Caco-2 (cell line): ENCODE measurements at regions not wholly inside any gene's neighbourhood (a gene's known extent, or its start where the extent isn't known, plus 50 kb on each side); places are given as distances from the start of the nearest gene placed in this dataset.

Experiments used
- BruUV-seq: library from RNA; stranded (reverse); fragments of 400-500 nt; replicated peaks from 2 replicates; lab custom pipeline; 2021; lab: Mats Ljungman, UMichigan
- CTCF ChIA-PET: fragments of 300-600 bp; sonication (Branson Sonifier 250); formaldehyde crosslinking; loops from one replicate; lab custom pipeline; 2022; ENCODE audit warnings: antibody characterized with exemption; lab: Charles Lee
- POLR2A ChIA-PET: fragments of 300-600 bp; sonication (Branson Sonifier 250); formaldehyde crosslinking; loops from one replicate; lab custom pipeline; 2022; ENCODE audit warnings: antibody characterized with exemption; lab: Charles Lee
- DNase-seq, 2 experiments: peaks; one replicate each; pipeline versions ENCODE4 v3.0.0 to v3.0.0-alpha.2; 2020 to 2022
- H3K27me3 ChIP-seq: replicated peaks from 2 replicates; pipeline ENCODE4 v1.6.0; 2011; ENCODE audit warnings: low read length; ENCODE audit not compliant: control insufficient read depth, insufficient read depth
- H3K36me3 ChIP-seq: 2 replicates; pipeline ENCODE4 v1.5.1; 2011; ENCODE audit warnings: low read length; ENCODE audit not compliant: control insufficient read depth, insufficient read depth
- H3K4me1 ChIP-seq: fragments of 250-450 bp; sonication (Bioruptor Pico); 2 replicates; pipeline ENCODE4 v1.5.1; 2020; ENCODE audit warnings: mild to moderate bottlenecking
- H3K4me3 ChIP-seq: 2 replicates; pipeline ENCODE4 v1.5.1; 2011; ENCODE audit warnings: low read depth, mild to moderate bottlenecking, control low read depth, low read length
- H3K9me3 ChIP-seq: fragments of 250-450 bp; sonication (Bioruptor Pico); 2 replicates; pipeline ENCODE4 v1.5.1; 2020; ENCODE audit warnings: mild to moderate bottlenecking, moderate library complexity
- H3K27ac Mint-ChIP-seq: one replicate; pipeline ENCODE4 v1.8.0; 2022; ENCODE audit warnings: mixed read lengths; ENCODE audit not compliant: unreplicated experiment
- H3K27me3 Mint-ChIP-seq: one replicate; pipeline ENCODE4 v1.8.0; 2022; ENCODE audit warnings: mixed read lengths; ENCODE audit not compliant: insufficient read depth, unreplicated experiment
- H3K36me3 Mint-ChIP-seq: one replicate; pipeline ENCODE4 v1.8.0; 2022; ENCODE audit warnings: mild to moderate bottlenecking, mixed read lengths; ENCODE audit not compliant: insufficient read depth, unreplicated experiment
- H3K4me1 Mint-ChIP-seq: one replicate; pipeline ENCODE4 v1.8.0; 2022; ENCODE audit warnings: low read depth, mixed read lengths; ENCODE audit not compliant: unreplicated experiment
- H3K4me3 Mint-ChIP-seq: one replicate; pipeline ENCODE4 v1.8.0; 2022; ENCODE audit warnings: mild to moderate bottlenecking, moderate library complexity, mixed read lengths; ENCODE audit not compliant: unreplicated experiment
- H3K9me3 Mint-ChIP-seq: one replicate; pipeline ENCODE4 v1.8.0; 2022; ENCODE audit warnings: mixed read lengths; ENCODE audit not compliant: unreplicated experiment
- CTCF ChIP-seq, 2 experiments: fragments of 200-600 bp in 1 of 2; IDR thresholded peaks; 1 replicate in 1 of 2; 2 replicates in 1 of 2; pipeline versions ENCODE4 v1.5.1 to v1.8.0; 2011 to 2022; ENCODE audit warnings: antibody characterized with exemption in 1 of 2, control low read depth in 1 of 2, inconsistent platforms in 1 of 2, low read depth in 1 of 2, low read length in 1 of 2, mild to moderate bottlenecking in 1 of 2, moderate library complexity in 1 of 2; ENCODE audit not compliant: insufficient read depth in 1 of 2, severe bottlenecking in 1 of 2, unreplicated experiment in 1 of 2
- intact Hi-C: fragments of 100-400 bp; cut with micrococcal nuclease; formaldehyde crosslinking; loops from one replicate; pipeline ENCODE4 v1.10.0; 2022; ENCODE audit not compliant: unreplicated experiment

- peak overlapping the region; percentile 89 for H3K27ac Mint-ChIP-seq
- peaks cover 43% of the 10 kb centered on the region for H3K4me1 Mint-ChIP-seq
- peaks cover 12% of the 10 kb centered on the region for H3K36me3 Mint-ChIP-seq
- intact Hi-C loops: loop anchor here (5.0 kb wide), 5 partner anchors 128 to 1237 kb away; partner anchors contain the start of gene SOX4
- Histone ChIP-seq H3K9me3 (no peaks in the 10 kb centered on the region; the same call in 1 of the 2 replicates), H3K27me3 (no peaks in the 10 kb centered on the region), H3K4me1 (peaks cover 32% of the 10 kb centered on the region), H3K4me3 (no peak overlapping the region), H3K36me3 (no peaks in the 10 kb centered on the region)
- CTCF ChIA-PET: no interaction called here
- TF ChIP-seq CTCF (IDR thresholded peaks at IDR 0.05; ENCODE audit: insufficient read depth in 1 of 2, low read depth in 1 of 2, low read length in 1 of 2, severe bottlenecking in 1 of 2, unreplicated experiment in 1 of 2): no peak
- peaks cover 9% of the 10 kb centered on the region for H3K9me3 Mint-ChIP-seq
- H3K4me3 Mint-ChIP-seq: peak overlapping the region; percentile 70
- DNase-seq: no peak
- POLR2A ChIA-PET: no interaction called here
- BruUV-seq: no TSS peak
- H3K27me3 Mint-ChIP-seq: no peaks in the 10 kb centered on the region
Measured at GRCh38 chr6:22829070-22829469, 259.7 kb downstream of the HDGFL1 start.

- Histone ChIP-seq H3K4me1 (peaks cover 32% of the 10 kb centered on the region), H3K27me3 (no peaks in the 10 kb centered on the region), H3K4me3 (no peak overlapping the region), H3K9me3 (no peaks in the 10 kb centered on the region; the same call in 1 of the 2 replicates), H3K36me3 (no peaks in the 10 kb centered on the region)
- Mint-ChIP-seq H3K27ac (no peak overlapping the region), H3K4me3 (no peak overlapping the region), H3K36me3 (peaks cover 23% of the 10 kb centered on the region), H3K4me1 (peaks cover 43% of the 10 kb centered on the region), H3K9me3 (peaks cover 9% of the 10 kb centered on the region), H3K27me3 (no peaks in the 10 kb centered on the region)
- no peak for TF ChIP-seq CTCF (IDR thresholded peaks at IDR 0.05; ENCODE audit: insufficient read depth in 1 of 2, low read depth in 1 of 2, low read length in 1 of 2, severe bottlenecking in 1 of 2, unreplicated experiment in 1 of 2)
- no peak for DNase-seq
- ChIA-PET CTCF (no interaction called here), POLR2A (no interaction called here)
- BruUV-seq: no TSS peak
- intact Hi-C loops: no loop called here
Measured at GRCh38 chr6:22830463-22830862, 261.1 kb downstream of the HDGFL1 start.

- no peaks in the 10 kb centered on the region for H3K27me3 ChIP-seq
- peaks cover 17% of the 10 kb centered on the region for H3K36me3 Mint-ChIP-seq
- intact Hi-C loops: no loop called here
- TF ChIP-seq CTCF (IDR thresholded peaks at IDR 0.05; ENCODE audit: insufficient read depth in 1 of 2, low read depth in 1 of 2, low read length in 1 of 2, severe bottlenecking in 1 of 2, unreplicated experiment in 1 of 2): no peak
- BruUV-seq: no TSS peak
- DNase-seq: no peak
- H3K27ac Mint-ChIP-seq: no peak overlapping the region
- no peak overlapping the region for H3K4me3 Mint-ChIP-seq
- peaks cover 9% of the 10 kb centered on the region; the same call in 1 of the 2 replicates for H3K4me1 ChIP-seq
- H3K4me3 ChIP-seq: no peak overlapping the region
- peaks cover 12% of the 10 kb centered on the region for H3K9me3 Mint-ChIP-seq
- ChIA-PET POLR2A (no interaction called here), CTCF (no interaction called here)
- H3K9me3 ChIP-seq: peaks cover 4% of the 10 kb centered on the region
- H3K36me3 ChIP-seq: no peaks in the 10 kb centered on the region
- H3K4me1 Mint-ChIP-seq: peaks cover 24% of the 10 kb centered on the region
- no peaks in the 10 kb centered on the region for H3K27me3 Mint-ChIP-seq
Measured at GRCh38 chr6:22833191-22833590, 263.8 kb downstream of the HDGFL1 start.
